Loucy (cell line): ENCODE measurements at regions not wholly inside any gene's neighbourhood (a gene's known extent, or its start where the extent isn't known, plus 50 kb on each side); places are given as distances from the start of the nearest gene placed in this dataset.

Source experiments
- H2AFZ ChIP-seq: fragments of 200-600 bp; sonication (generic); 2 replicates; pipeline ENCODE4 v1.6.0; 2016; ENCODE audit warnings: antibody characterized with exemption, mild to moderate bottlenecking, low read length, moderate library complexity
- H3F3A ChIP-seq: fragments of 200-600 bp; 2 replicates; pipeline ENCODE4 v1.6.0; 2016; ENCODE audit warnings: antibody characterized with exemption, low read depth, mild to moderate bottlenecking
- H3K27me3 ChIP-seq: fragments of 200-600 bp; sonication (generic); 2 replicates; pipeline ENCODE4 v1.6.1; 2014; ENCODE audit warnings: low read length, mild to moderate bottlenecking; ENCODE audit not compliant: insufficient read depth, poor library complexity, severe bottlenecking
- H3K36me3 ChIP-seq: fragments of 200-600 bp; sonication (generic); 2 replicates; pipeline ENCODE4 v1.6.1; 2016; ENCODE audit warnings: low read length; ENCODE audit not compliant: insufficient read depth
- H3K4me1 ChIP-seq: fragments of 200-600 bp; sonication (generic); 2 replicates; pipeline ENCODE4 v1.5.1; 2014; ENCODE audit warnings: low read length, mild to moderate bottlenecking; ENCODE audit not compliant: insufficient read depth, poor library complexity, severe bottlenecking
- H3K4me2 ChIP-seq: fragments of 200-600 bp; sonication (generic); 2 replicates; pipeline ENCODE4 v1.6.0; 2014; ENCODE audit warnings: antibody characterized with exemption, low read length, low read depth, mild to moderate bottlenecking; ENCODE audit not compliant: poor library complexity, severe bottlenecking
- H3K4me3 ChIP-seq: fragments of 200-600 bp; sonication (generic); 2 replicates; pipeline ENCODE4 v1.5.1; 2014; ENCODE audit warnings: low read length, mild to moderate bottlenecking, mixed read lengths; ENCODE audit not compliant: poor library complexity, severe bottlenecking
- H3K79me2 ChIP-seq: fragments of 200-600 bp; sonication (generic); 2 replicates; pipeline ENCODE4 v1.6.1; 2014; ENCODE audit warnings: low read length; ENCODE audit not compliant: insufficient read depth
- H3K9ac ChIP-seq: fragments of 200-600 bp; sonication (generic); 2 replicates; pipeline ENCODE4 v1.6.0; 2014; ENCODE audit warnings: mild to moderate bottlenecking, low read depth, low read length, moderate library complexity; ENCODE audit not compliant: poor library complexity, severe bottlenecking
- H3K9me2 ChIP-seq: fragments of 200-600 bp; sonication (generic); replicated peaks from 2 replicates; pipeline ENCODE4 v1.6.1; 2016; ENCODE audit warnings: low read depth, low read length, mixed read lengths
- H3K9me3 ChIP-seq: fragments of 200-600 bp; sonication (generic); 2 replicates; pipeline ENCODE4 v1.6.1; 2014; ENCODE audit warnings: mild to moderate bottlenecking, antibody characterized with exemption, low read length, low read depth; ENCODE audit not compliant: insufficient read depth
- H4K20me1 ChIP-seq: fragments of 200-600 bp; sonication (generic); 2 replicates; pipeline ENCODE4 v1.6.0; 2014; ENCODE audit warnings: antibody characterized with exemption, low read length, mild to moderate bottlenecking; ENCODE audit not compliant: insufficient read depth, poor library complexity, severe bottlenecking
- CTCF ChIP-seq: fragments of 200-600 bp; sonication (generic); conservative IDR thresholded peaks from 2 replicates; pipeline ENCODE4 v1.5.1; 2014; ENCODE audit warnings: mild to moderate bottlenecking, antibody characterized with exemption, low read length
- EZH2phosphoT487 ChIP-seq: fragments of 200-600 bp; IDR thresholded peaks from 2 replicates; pipeline ENCODE4 v1.6.1; 2018; ENCODE audit warnings: antibody characterized with exemption, mild to moderate bottlenecking, moderate library complexity, borderline replicate concordance

- Histone ChIP-seq H3K9ac (no peak overlapping the region), H2AFZ (no peak overlapping the region), H3K4me3 (no peak overlapping the region), H3F3A (no peaks in the 10 kb centered on the region), H3K36me3 (no peaks in the 10 kb centered on the region), H3K27me3 (no peaks in the 10 kb centered on the region), H3K79me2 (no peaks in the 10 kb centered on the region), H4K20me1 (no peaks in the 10 kb centered on the region), H3K9me3 (peaks cover 17% of the 10 kb centered on the region; the same call in 1 of the 2 replicates), H3K4me2 (no peak overlapping the region), H3K9me2 (no peaks in the 10 kb centered on the region), H3K4me1 (no peaks in the 10 kb centered on the region)
- TF ChIP-seq CTCF, result no peak
- TF ChIP-seq EZH2phosphoT487, result no peak
Measured at GRCh38 chr3:110666495-110666894, 405.1 kb upstream of the NECTIN3 start.

- TF ChIP-seq EZH2phosphoT487 (no peak), CTCF (no peak)
Measured at GRCh38 chr3:110667216-110667615, 404.4 kb upstream of the NECTIN3 start.

GRCh38 chr3:110670407-110670806, 401.2 kb upstream of the NECTIN3 start:
- Histone ChIP-seq H3K36me3 (no peaks in the 10 kb centered on the region), H3K9me3 (peaks cover 8% of the 10 kb centered on the region; the same call in 1 of the 2 replicates), H2AFZ (no peak overlapping the region)

More at GRCh38 chr3:110667216-110667615, 404.4 kb upstream of the NECTIN3 start:
- no peak overlapping the region for H3K4me2 ChIP-seq
- H3K9me2 ChIP-seq, result no peaks in the 10 kb centered on the region
- no peaks in the 10 kb centered on the region for H3K27me3 ChIP-seq
- H3K9ac ChIP-seq, result no peak overlapping the region
- no peaks in the 10 kb centered on the region for H4K20me1 ChIP-seq
- no peaks in the 10 kb centered on the region for H3K79me2 ChIP-seq
- peaks cover 15% of the 10 kb centered on the region; the same call in 1 of the 2 replicates for H3K9me3 ChIP-seq
- H2AFZ ChIP-seq, result no peak overlapping the region
- H3K4me1 ChIP-seq, result no peaks in the 10 kb centered on the region
- H3K36me3 ChIP-seq, result no peaks in the 10 kb centered on the region
- H3F3A ChIP-seq, result no peaks in the 10 kb centered on the region
- H3K4me3 ChIP-seq, result no peak overlapping the region

More at GRCh38 chr3:110670407-110670806, 401.2 kb upstream of the NECTIN3 start:
- H3F3A ChIP-seq, result no peaks in the 10 kb centered on the region
- no peaks in the 10 kb centered on the region for H3K79me2 ChIP-seq
- no peak overlapping the region for H3K4me3 ChIP-seq
- no peaks in the 10 kb centered on the region for H4K20me1 ChIP-seq
- H3K27me3 ChIP-seq, result no peaks in the 10 kb centered on the region
- H3K4me1 ChIP-seq, result no peaks in the 10 kb centered on the region
- no peak for TF ChIP-seq CTCF
- no peak overlapping the region for H3K9ac ChIP-seq
- H3K9me2 ChIP-seq, result no peaks in the 10 kb centered on the region
- H3K4me2 ChIP-seq, result no peak overlapping the region
